T-helper 2 cell treated with Interferon-gamma antibody and Interleukin-4, amounts not matched to agents 100 ng/mL and 5 ng/mL, for 36 hours (primary cell): ENCODE measurements at regions not wholly inside any gene's neighbourhood (a gene's known extent, or its start where the extent isn't known, plus 50 kb on each side); places are given as distances from the start of the nearest gene placed in this dataset.
"Not testable (repeated sequence)": the region's sequence is repeated elsewhere in the genome, so short reads cannot be mapped to it uniquely, and the experiment has no call there.

ENCODE experiments used
- intact Hi-C: fragments of 100-400 bp; cut with micrococcal nuclease; formaldehyde crosslinking; loops from one replicate; pipeline ENCODE4 v1.15.1; 2023

DNA sequence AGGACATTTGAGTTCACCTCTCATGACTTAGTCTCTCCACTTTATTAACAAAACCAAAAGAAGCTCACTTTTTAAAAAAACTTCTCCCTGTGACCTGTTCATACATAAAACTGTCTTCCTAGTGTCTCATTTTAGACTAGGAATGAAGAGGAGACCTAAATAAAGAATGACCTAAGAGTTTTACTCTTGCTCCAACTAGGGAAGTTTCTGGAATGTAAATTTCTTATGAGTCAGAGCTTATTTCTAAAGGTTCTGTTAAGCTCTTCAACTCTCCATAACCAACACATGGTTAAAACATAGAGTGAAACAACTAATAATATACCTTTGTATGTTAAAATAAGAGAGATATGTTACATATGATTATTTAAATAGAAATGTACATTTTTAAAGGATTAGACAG is 369.8 kb downstream of the EMP1 start:
- intact Hi-C loops, result no loop called here

- intact Hi-C loops, result no loop called here
Measured at GRCh38 chr12:13564266-13564810, 367.8 kb downstream of the EMP1 start.

- intact Hi-C loops, result no loop called here
Measured at GRCh38 chr12:13563743-13564125, 367.2 kb downstream of the EMP1 start.

DNA sequence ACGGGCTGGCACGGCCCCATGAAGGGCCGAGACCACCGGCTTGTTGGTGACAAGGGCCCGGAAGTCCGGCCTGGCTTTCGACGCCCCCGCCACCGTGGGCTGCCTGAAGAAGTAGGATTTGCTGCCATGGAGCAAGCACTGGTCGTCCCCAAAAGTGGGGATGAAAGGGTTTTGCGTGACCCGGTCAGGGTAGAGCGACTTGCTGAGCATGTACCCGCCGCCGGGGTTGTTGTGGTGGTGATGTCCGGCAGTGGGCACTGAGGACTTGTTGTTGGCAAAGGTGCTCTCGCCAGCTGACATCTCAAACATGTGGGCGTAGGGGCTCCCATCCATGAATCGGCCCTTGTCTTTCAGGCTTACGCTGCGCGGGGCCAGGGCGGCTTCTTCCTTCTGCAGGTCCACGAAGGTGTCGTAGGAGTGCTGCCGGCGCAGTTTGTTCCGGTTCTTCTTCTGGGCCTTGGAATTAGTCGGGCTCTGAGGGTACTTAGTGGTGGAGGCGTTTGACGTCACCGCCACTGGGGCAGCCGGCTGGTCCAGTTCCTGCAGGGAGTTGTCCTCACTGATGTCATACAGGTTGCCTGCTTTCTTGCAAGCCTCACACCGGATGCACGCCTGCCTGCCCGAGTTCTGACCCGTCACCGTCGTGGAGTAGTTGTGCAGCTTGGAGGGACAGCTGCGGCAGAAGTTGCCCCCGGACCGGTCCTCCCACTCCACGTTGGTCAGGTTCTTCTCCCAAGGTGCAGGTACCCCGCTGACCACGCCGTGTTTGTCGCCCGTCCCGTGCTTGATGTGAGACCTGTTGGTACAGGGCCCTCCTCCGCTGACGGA is 366.6 kb downstream of the EMP1 start:
- intact Hi-C loops, result no loop called here

- intact Hi-C loops, result no loop called here
Measured at GRCh38 chr12:13561923-13562322, 365.4 kb downstream of the EMP1 start.

- intact Hi-C loops, result no loop called here
Measured at GRCh38 chr12:13559318-13559978, 362.9 kb downstream of the EMP1 start.

- intact Hi-C loops, result no loop called here
Measured at GRCh38 chr12:13552830-13553229, 356.3 kb downstream of the EMP1 start.

DNA sequence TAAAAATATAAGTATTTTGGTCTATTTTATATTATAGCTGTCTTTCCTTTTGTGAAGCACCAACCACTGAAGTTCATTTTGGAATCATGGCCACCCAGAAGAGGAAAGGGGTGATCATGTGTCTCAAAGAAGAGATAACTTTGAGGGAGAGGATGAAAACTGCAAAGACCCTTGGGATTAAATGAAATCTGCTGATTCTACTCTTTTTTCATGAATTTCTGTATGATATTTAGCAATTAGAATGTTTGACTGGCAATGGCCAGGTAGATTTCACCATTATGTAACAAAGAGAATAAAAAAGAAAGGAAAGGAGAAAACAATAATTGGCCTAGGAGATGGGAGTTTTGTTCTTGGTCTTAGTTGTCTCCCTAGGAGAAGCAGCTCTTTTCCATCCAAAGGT is 350.8 kb downstream of the EMP1 start:
- intact Hi-C loops, result no loop called here

- intact Hi-C loops, result no loop called here
Measured at GRCh38 chr12:13546231-13546630, 349.7 kb downstream of the EMP1 start.

DNA sequence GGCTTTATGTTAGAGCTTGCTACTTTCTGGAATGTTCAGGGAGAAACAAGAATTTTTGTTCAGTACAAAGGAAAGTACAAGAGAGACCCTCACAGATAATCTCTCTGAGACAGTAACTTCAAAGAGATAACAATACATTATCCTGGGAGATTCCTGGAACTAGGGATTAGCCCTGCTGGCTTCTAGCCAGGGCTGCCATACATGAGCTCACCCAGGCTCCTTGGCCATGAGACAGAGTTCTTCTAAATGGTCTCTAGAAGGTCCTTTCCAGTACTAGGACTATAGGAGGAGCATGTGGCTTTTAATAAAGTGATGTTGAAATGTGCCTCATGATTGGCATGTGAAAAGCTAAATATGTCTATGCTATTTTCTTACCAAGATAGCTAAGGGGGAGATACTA is 342.5 kb downstream of the EMP1 start:
- intact Hi-C loops, result no loop called here

DNA sequence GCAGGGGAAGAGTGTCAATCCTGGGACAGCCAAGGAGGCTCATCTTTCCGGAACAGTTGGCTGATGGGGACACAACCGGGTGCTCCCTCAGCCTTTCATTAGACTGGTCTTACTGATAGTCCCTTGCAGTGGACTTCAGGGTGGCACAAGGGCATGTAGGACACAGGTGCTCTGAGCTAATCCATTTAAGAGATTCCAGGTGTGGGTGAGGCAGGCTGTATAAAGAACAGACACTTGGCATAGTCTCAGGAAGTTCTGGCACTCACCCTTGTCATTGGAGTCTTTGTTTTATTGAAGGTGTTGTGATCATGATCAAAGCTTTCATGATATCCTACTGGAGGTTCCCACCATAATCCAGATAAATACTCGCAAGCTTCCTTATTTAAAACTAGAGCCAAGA is 341.6 kb downstream of the EMP1 start:
- intact Hi-C loops, result no loop called here

DNA sequence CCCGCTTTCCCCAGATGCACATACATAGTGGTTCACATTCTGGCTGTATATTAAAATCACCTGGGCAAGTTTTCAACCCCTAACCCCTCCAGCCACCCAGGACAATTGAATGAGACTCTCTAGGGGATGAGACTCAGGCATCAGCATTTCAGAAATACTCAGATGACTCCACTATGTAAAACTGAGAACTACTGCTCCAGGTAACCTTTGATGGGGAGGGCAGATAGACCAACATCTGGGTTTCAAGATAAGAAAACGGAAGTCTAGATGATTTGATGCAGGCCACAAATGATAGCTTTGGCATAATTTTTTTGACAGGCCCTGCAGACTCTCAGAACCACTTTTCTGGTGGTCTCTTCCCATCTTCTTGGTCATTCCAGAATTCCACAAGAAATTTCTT is 341.1 kb downstream of the EMP1 start:
- intact Hi-C loops, result no loop called here

- intact Hi-C loops, result no loop called here
Measured at GRCh38 chr12:13536219-13536910, 339.8 kb downstream of the EMP1 start.

DNA sequence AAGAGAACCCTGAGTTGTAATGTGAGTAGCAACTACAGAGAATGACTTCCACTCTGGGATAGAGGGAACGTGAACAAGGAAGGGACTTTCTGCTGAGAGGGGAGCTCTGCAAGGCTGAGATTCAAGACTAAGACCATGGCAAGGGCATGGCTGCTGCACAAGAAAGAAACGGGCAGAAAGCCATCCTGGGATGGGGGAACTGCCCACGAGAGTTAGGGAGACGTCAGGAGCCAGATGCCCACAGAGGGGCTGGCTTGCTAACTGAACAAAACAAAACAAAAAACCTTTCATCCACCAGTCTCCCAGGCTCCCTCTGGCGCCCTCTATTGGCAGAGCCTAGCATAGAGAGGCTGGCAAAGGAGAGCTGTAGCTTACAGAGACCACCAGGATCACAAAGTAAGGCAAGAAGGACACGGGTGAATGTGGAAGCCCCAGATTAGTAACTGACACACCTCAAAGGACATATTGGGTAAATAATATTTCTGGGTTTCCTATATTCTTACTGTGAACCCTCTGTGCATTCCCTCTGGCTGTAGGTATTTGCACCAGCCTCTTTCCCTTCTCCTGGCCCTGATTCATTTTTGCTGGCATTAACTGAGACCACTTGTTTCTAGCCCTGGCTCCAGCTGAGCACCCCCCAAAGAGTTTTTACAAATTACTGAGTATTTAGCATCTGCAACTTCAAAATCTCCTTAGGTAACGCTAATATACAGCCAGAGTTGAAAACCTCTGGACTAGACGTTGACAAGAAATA is 338.3 kb downstream of the EMP1 start:
- intact Hi-C loops, result loop anchor here (2.0 kb wide), 1 partner anchor 256 kb away; no protein-coding TSS in a partner anchor

DNA sequence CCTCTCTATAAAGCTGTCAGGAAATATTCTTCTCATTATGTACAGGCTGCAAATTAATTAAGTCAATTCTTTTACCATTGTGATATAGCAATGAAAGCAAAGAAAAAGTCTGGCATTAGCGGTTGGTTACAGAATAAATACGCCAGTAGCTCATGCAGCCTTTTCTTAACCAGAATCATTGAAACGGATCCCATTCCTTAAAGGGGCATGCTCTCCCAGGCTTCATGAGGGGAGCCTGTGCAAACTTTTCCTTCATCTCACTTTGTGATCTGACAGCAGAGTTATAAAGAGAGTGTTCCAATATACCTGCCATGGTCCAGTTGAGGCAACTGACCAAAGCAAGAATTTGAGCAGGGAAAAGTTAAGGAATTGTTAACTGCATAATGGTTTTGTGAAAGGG is 337.7 kb downstream of the EMP1 start:
- intact Hi-C loops, result loop anchor here (2.0 kb wide), 1 partner anchor 255 kb away; no protein-coding TSS in a partner anchor

DNA sequence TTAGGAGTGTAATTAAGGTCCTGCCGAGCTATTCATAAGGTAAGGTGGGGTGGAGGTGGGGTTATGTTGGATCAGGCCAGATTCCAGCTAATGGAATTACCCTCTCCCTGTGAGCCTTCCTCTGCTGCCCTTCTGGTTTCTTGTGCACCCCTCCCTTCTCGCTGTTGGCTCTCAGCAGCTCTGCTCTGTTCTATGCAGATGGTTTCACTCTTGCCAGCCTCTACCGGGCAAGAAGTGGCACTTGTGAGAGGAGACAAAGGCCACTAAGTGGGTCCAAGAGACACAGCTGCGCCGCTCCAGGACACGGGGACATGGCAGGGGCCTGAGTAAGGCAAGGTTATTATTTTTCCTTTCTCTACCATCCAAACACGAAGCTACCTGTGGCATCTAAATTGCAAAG is 334.4 kb downstream of the EMP1 start:
- intact Hi-C loops, result no loop called here

DNA sequence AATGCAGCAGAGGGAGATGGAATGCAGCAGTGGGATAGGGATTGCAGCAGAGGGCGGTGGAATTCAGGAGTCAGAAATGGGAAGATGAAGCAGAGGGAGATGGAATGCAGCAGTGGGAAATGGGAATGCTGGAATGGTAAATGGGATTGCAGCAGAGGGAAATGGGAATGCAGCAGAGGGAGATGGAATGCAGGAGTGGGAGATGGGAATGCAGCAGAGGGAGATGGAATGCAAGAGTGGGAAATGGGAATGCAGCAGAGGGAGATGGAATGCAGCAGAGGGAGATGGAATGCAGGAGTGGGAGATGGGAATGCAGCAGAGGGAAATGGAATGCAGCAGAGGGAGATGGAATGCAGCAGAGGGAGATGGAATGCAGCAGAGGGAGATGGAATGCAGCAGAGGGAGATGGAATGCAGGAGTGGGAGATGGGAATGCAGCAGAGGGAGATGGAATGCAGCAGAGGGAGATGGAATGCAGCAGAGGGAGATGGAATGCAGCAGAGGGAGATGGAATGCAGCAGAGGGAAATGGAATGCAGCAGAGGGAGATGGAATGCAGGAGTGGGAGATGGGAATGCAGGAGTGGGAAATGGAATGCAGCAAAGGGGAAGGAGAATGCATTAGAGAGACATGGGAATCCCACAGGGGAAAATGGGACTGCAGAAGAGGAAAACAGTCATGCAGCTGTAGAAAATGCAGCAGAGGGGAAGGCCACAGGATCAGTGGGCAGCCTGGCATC is 329.8 kb downstream of the EMP1 start:
- intact Hi-C loops, result not testable (repeated sequence)

DNA sequence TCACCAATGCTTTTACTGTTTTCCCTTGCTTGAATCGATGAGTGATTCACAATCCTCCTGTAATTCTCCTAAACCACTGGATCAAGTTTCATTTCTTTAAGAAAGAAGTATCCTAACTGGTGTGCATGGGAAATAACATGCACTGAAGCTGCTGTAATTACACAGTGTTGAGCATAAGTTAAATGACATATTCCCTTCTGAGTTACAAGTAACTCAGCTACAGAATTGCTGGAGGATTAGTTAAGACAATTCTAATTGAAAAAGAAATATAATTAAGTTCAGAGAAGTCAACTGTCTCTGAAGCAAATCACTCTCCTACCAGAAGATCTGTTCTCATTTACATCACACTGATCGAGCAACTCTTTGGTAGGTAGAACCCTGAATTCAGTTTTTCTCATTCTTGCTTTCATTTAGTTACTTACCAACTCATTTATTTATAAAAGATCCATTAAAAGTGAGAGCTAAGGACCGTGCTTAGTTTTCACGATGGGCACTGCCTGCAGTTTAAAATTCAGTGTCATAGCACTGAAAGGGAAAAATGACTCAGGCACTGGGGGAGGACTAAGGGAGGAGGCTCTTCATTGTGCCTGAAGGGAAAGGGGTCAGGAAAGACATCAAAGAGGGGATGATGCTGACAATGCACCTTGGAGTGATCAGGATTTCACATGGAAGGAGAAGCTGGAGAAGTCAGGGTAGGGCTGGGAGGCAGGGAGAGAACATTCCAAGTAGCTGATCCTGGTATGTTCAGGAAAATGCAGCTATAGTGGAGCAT is 327.2 kb downstream of the EMP1 start:
- intact Hi-C loops, result no loop called here

DNA sequence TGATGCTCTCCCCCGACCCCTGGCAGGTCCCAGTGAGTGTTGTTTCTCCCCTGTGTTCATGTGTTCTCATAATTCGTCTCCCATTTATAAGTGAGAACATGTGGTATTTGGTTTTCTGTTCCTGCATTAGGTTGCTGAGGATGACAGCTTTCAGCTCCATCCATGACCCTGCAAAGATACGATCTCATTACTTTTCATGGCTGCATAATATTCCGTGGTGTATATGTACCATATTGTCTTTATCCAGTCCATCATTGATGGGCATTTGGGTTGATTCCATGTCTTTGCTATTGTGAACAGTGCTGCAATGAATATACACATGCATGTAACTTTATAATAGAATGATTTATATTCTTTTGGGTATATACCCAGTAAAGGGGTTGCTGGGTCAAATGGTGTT is 321.5 kb downstream of the EMP1 start:
- intact Hi-C loops, result not testable (repeated sequence)

- intact Hi-C loops, result no loop called here
Measured at GRCh38 chr12:13509740-13510139, 313.2 kb downstream of the EMP1 start.
